ENCODE measurements at regions not wholly inside any gene's neighbourhood (a gene's known extent, or its start where the extent isn't known, plus 50 kb on each side); places are given as distances from the start of the nearest gene placed in this dataset.

- Histone ChIP-seq H3K27ac (no peak overlapping the region), H3K36me3 (no peaks in the 10 kb centered on the region), H3K27me3 (no peaks in the 10 kb centered on the region), H3K9me3 (no peaks in the 10 kb centered on the region), H3K4me3 (no peak overlapping the region), H3K4me1 (peaks cover 8% of the 10 kb centered on the region)
- TF ChIP-seq CTCF (IDR thresholded peaks at IDR 0.05): no peak
- no peak for TF ChIP-seq POLR2A (IDR thresholded peaks at IDR 0.05)
- no peak for TF ChIP-seq POLR2AphosphoS5 (IDR thresholded peaks at IDR 0.05; ENCODE audit: insufficient read depth in 1 of 2, low read depth in 1 of 2)
- intact Hi-C loops (cut with DNase I): no loop called here
- DNase-seq (ENCODE audit: extremely low spot score in 2 of 2): no peak
Measured at GRCh38 chr20:50254466-50255079, 63.9 kb downstream of the CEBPB start.

GRCh38 chr20:50256577-50256976, 65.9 kb downstream of the CEBPB start:
- TF ChIP-seq POLR2AphosphoS5 (IDR thresholded peaks at IDR 0.05; ENCODE audit: insufficient read depth in 1 of 2, low read depth in 1 of 2): no peak
- TF ChIP-seq CTCF (IDR thresholded peaks at IDR 0.05): no peak
- no peak for TF ChIP-seq POLR2A (IDR thresholded peaks at IDR 0.05)
- no peak overlapping the region for H3K27ac ChIP-seq
- intact Hi-C loops (cut with DNase I): no loop called here
- H3K9me3 ChIP-seq: no peaks in the 10 kb centered on the region
- H3K4me1 ChIP-seq: peaks cover 23% of the 10 kb centered on the region
- DNase-seq (ENCODE audit: extremely low spot score in 2 of 2): no peak
- H3K4me3 ChIP-seq: no peak overlapping the region
- H3K36me3 ChIP-seq: no peaks in the 10 kb centered on the region
- no peaks in the 10 kb centered on the region for H3K27me3 ChIP-seq

- intact Hi-C loops (cut with DNase I): no loop called here
- no peak overlapping the region for H3K4me3 ChIP-seq
- H3K36me3 ChIP-seq: no peaks in the 10 kb centered on the region
- no peaks in the 10 kb centered on the region for H3K9me3 ChIP-seq
- H3K27ac ChIP-seq: no peak overlapping the region
- H3K4me1 ChIP-seq: peaks cover 23% of the 10 kb centered on the region
- H3K27me3 ChIP-seq: no peaks in the 10 kb centered on the region
- TF ChIP-seq CTCF (IDR thresholded peaks at IDR 0.05) (no peak), POLR2AphosphoS5 (IDR thresholded peaks at IDR 0.05; ENCODE audit: insufficient read depth in 1 of 2, low read depth in 1 of 2) (no peak), POLR2A (IDR thresholded peaks at IDR 0.05) (no peak)
- no peak for DNase-seq (ENCODE audit: extremely low spot score in 2 of 2)
Measured at GRCh38 chr20:50257860-50258259, 67.2 kb downstream of the CEBPB start.

- Histone ChIP-seq H3K9me3 (no peaks in the 10 kb centered on the region), H3K4me3 (no peak overlapping the region), H3K36me3 (no peaks in the 10 kb centered on the region), H3K27ac (no peak overlapping the region), H3K4me1 (peaks cover 23% of the 10 kb centered on the region), H3K27me3 (no peaks in the 10 kb centered on the region)
- TF ChIP-seq POLR2AphosphoS5 (IDR thresholded peaks at IDR 0.05; ENCODE audit: insufficient read depth in 1 of 2, low read depth in 1 of 2): no peak
- no peak for TF ChIP-seq CTCF (IDR thresholded peaks at IDR 0.05)
- no peak for TF ChIP-seq POLR2A (IDR thresholded peaks at IDR 0.05)
- DNase-seq (ENCODE audit: extremely low spot score in 2 of 2): no peak
- intact Hi-C loops (cut with DNase I): no loop called here
Measured at GRCh38 chr20:50258790-50259483, 68.3 kb downstream of the CEBPB start.
